ENCODE measurements at regions not wholly inside any gene's neighbourhood (a gene's known extent, or its start where the extent isn't known, plus 50 kb on each side); places are given as distances from the start of the nearest gene placed in this dataset.

GRCh38 chr11:134589129-134589528 is 177.1 kb upstream of the B3GAT1 start:
- no peak for TF ChIP-seq CTCF (IDR thresholded peaks at IDR 0.05)
- no peak for TF ChIP-seq POLR2A (IDR thresholded peaks at IDR 0.05)

Data from uterus (tissue), 2 donors.